Non-pigmented ciliary epithelial cell (primary cell): ENCODE measurements at regions not wholly inside any gene's neighbourhood (a gene's known extent, or its start where the extent isn't known, plus 50 kb on each side); places are given as distances from the start of the nearest gene placed in this dataset.

Experiments used
- DNase-seq: peaks from one replicate; pipeline ENCODE4 v3.0.0-alpha.2; 2010; ENCODE audit warnings: low read depth

GRCh38 chr5:123875561-123876275 is 363.7 kb downstream of the CSNK1G3 start:
- DNase-seq: no peak

- no peak for DNase-seq
Measured at GRCh38 chr5:123874600-123875201, 362.7 kb downstream of the CSNK1G3 start.

- DNase-seq: no peak
Measured at GRCh38 chr5:123873846-123874245, 361.9 kb downstream of the CSNK1G3 start.

- no peak for DNase-seq
Measured at GRCh38 chr5:123871373-123871772, 359.4 kb downstream of the CSNK1G3 start.

GRCh38 chr5:123868881-123869280 is 356.9 kb downstream of the CSNK1G3 start:
- no peak for DNase-seq

- DNase-seq: no peak
Measured at GRCh38 chr5:123868267-123868666, 356.3 kb downstream of the CSNK1G3 start.

- DNase-seq: no peak
Measured at GRCh38 chr5:123865641-123866040, 353.7 kb downstream of the CSNK1G3 start.

- no peak for DNase-seq
Measured at GRCh38 chr5:123864578-123864977, 352.6 kb downstream of the CSNK1G3 start.

- no peak for DNase-seq
Measured at GRCh38 chr5:123858938-123859337, 347.0 kb downstream of the CSNK1G3 start.

- no peak for DNase-seq
Measured at GRCh38 chr5:123856766-123857165, 344.8 kb downstream of the CSNK1G3 start.

GRCh38 chr5:123855609-123856008 is 343.6 kb downstream of the CSNK1G3 start:
- no peak for DNase-seq

GRCh38 chr5:123845356-123846100 is 333.6 kb downstream of the CSNK1G3 start:
- DNase-seq: no peak

GRCh38 chr5:123844873-123845272 is 332.9 kb downstream of the CSNK1G3 start:
- no peak for DNase-seq

GRCh38 chr5:123835421-123835820 is 323.4 kb downstream of the CSNK1G3 start:
- no peak for DNase-seq

GRCh38 chr5:123830575-123830974 is 318.6 kb downstream of the CSNK1G3 start:
- DNase-seq: no peak

GRCh38 chr5:123827811-123828210 is 315.8 kb downstream of the CSNK1G3 start:
- DNase-seq: no peak

GRCh38 chr5:123819833-123820232 is 307.9 kb downstream of the CSNK1G3 start:
- DNase-seq: peak; percentile 98

- DNase-seq: no peak
Measured at GRCh38 chr5:123819386-123819785, 307.4 kb downstream of the CSNK1G3 start.

- DNase-seq: no peak
Measured at GRCh38 chr5:123817267-123817666, 305.3 kb downstream of the CSNK1G3 start.

GRCh38 chr5:123814801-123815470 is 303.0 kb downstream of the CSNK1G3 start:
- no peak for DNase-seq

GRCh38 chr5:123813937-123814624 is 302.1 kb downstream of the CSNK1G3 start:
- DNase-seq: no peak

GRCh38 chr5:123813264-123813663 is 301.3 kb downstream of the CSNK1G3 start:
- DNase-seq: no peak
